Keratinocyte (primary cell): ENCODE measurements at regions not wholly inside any gene's neighbourhood (a gene's known extent, or its start where the extent isn't known, plus 50 kb on each side); places are given as distances from the start of the nearest gene placed in this dataset.

Experiments used
- EZH2 ChIP-seq: IDR thresholded peaks from one replicate; pipeline ENCODE4 v1.6.1; 2012; ENCODE audit warnings: inconsistent platforms, mild to moderate bottlenecking, low read length, moderate library complexity
- TF ChIP-seq, protein P1 (sequence below), 3 experiments: IDR thresholded peaks in 1 of 3; conservative IDR thresholded peaks in 1 of 3; optimal IDR thresholded peaks in 1 of 3; 2 replicates in 2 of 3; 3 replicates in 1 of 3; pipeline versions ENCODE3 to v1.5.1; 2011; ENCODE audit warnings: low read length in 3 of 3, mild to moderate bottlenecking in 3 of 3, moderate library complexity in 2 of 3, control low read depth in 1 of 3, inconsistent platforms in 1 of 3; ENCODE audit not compliant: insufficient read depth in 2 of 3; ENCODE audit errors: extremely low read depth in 1 of 3

- TF ChIP-seq, protein P1, sequence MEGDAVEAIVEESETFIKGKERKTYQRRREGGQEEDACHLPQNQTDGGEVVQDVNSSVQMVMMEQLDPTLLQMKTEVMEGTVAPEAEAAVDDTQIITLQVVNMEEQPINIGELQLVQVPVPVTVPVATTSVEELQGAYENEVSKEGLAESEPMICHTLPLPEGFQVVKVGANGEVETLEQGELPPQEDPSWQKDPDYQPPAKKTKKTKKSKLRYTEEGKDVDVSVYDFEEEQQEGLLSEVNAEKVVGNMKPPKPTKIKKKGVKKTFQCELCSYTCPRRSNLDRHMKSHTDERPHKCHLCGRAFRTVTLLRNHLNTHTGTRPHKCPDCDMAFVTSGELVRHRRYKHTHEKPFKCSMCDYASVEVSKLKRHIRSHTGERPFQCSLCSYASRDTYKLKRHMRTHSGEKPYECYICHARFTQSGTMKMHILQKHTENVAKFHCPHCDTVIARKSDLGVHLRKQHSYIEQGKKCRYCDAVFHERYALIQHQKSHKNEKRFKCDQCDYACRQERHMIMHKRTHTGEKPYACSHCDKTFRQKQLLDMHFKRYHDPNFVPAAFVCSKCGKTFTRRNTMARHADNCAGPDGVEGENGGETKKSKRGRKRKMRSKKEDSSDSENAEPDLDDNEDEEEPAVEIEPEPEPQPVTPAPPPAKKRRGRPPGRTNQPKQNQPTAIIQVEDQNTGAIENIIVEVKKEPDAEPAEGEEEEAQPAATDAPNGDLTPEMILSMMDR (optimal IDR thresholded peaks at IDR 0.05 in 1 of 3, IDR thresholded peaks at IDR 0.05 in 1 of 3, conservative IDR thresholded peaks at IDR 0.05 in 1 of 3; ENCODE audit: extremely low read depth in 1 of 3, insufficient read depth in 2 of 3, low read length in 3 of 3): no peak
- no peak for TF ChIP-seq EZH2
Observed at GRCh38 chr2:78418021-78418420, 607.5 kb upstream of the REG3G start.
